Amniotic epithelial cell (primary cell): ENCODE measurements at regions not wholly inside any gene's neighbourhood (a gene's known extent, or its start where the extent isn't known, plus 50 kb on each side); places are given as distances from the start of the nearest gene placed in this dataset.
"Not testable (repeated sequence)": the region's sequence is repeated elsewhere in the genome, so short reads cannot be mapped to it uniquely, and the experiment has no call there.

Experiments used
- DNase-seq: peaks from one replicate; pipeline ENCODE4 v3.0.0-alpha.2; 2010; ENCODE audit warnings: low read depth

GRCh38 chr1:81542196-81542595 lies 258.5 kb upstream of the ADGRL2 start:
- DNase-seq: no peak

- DNase-seq: no peak
Observed at GRCh38 chr1:81540216-81540615, 260.5 kb upstream of the ADGRL2 start.

- no peak for DNase-seq
Observed at GRCh38 chr1:81529014-81529413, 271.7 kb upstream of the ADGRL2 start.

- DNase-seq: no peak
Observed at GRCh38 chr1:81525085-81525484, 275.6 kb upstream of the ADGRL2 start.

- no peak for DNase-seq
Observed at GRCh38 chr1:81519987-81520386, 280.7 kb upstream of the ADGRL2 start.

GRCh38 chr1:81517987-81518386 lies 282.7 kb upstream of the ADGRL2 start:
- no peak for DNase-seq

- DNase-seq: no peak
Observed at GRCh38 chr1:81513796-81514354, 286.9 kb upstream of the ADGRL2 start.

GRCh38 chr1:81512252-81513003 lies 288.3 kb upstream of the ADGRL2 start:
- no peak for DNase-seq

- no peak for DNase-seq
Observed at GRCh38 chr1:81511281-81511680, 289.5 kb upstream of the ADGRL2 start.

GRCh38 chr1:81510701-81511100 lies 290.0 kb upstream of the ADGRL2 start:
- no peak for DNase-seq

GRCh38 chr1:81509594-81509993 lies 291.1 kb upstream of the ADGRL2 start:
- DNase-seq: peak; percentile 14

- DNase-seq: no peak
Observed at GRCh38 chr1:81506699-81507098, 294.0 kb upstream of the ADGRL2 start.

GRCh38 chr1:81505831-81506230 lies 294.9 kb upstream of the ADGRL2 start:
- no peak for DNase-seq

- not testable (repeated sequence) for DNase-seq
Observed at GRCh38 chr1:81504820-81505219, 295.9 kb upstream of the ADGRL2 start.

GRCh38 chr1:81502705-81503104 lies 298.0 kb upstream of the ADGRL2 start:
- DNase-seq: not testable (repeated sequence)

GRCh38 chr1:81501485-81501884 lies 299.2 kb upstream of the ADGRL2 start:
- not testable (repeated sequence) for DNase-seq

- no peak for DNase-seq
Observed at GRCh38 chr1:81499487-81499886, 301.2 kb upstream of the ADGRL2 start.

GRCh38 chr1:81498471-81499462 lies 302.0 kb upstream of the ADGRL2 start:
- DNase-seq: no peak

- DNase-seq: no peak
Observed at GRCh38 chr1:81496349-81496748, 304.4 kb upstream of the ADGRL2 start.

GRCh38 chr1:81493102-81493869 lies 307.4 kb upstream of the ADGRL2 start:
- no peak for DNase-seq

- DNase-seq: no peak
Observed at GRCh38 chr1:81492628-81493027, 308.1 kb upstream of the ADGRL2 start.

GRCh38 chr1:81490614-81491013 lies 310.1 kb upstream of the ADGRL2 start:
- no peak for DNase-seq
